GM18861 (cell line): ENCODE measurements at regions not wholly inside any gene's neighbourhood (a gene's known extent, or its start where the extent isn't known, plus 50 kb on each side); places are given as distances from the start of the nearest gene placed in this dataset.
"Not testable (repeated sequence)": the region's sequence is repeated elsewhere in the genome, so short reads cannot be mapped to it uniquely, and the experiment has no call there.

Experiments
- ATAC-seq: cut with Tn5 transposase; IDR thresholded peaks from one replicate; pipeline ENCODE4 v1.9.1; 2021; ENCODE audit not compliant: unreplicated experiment

DNA sequence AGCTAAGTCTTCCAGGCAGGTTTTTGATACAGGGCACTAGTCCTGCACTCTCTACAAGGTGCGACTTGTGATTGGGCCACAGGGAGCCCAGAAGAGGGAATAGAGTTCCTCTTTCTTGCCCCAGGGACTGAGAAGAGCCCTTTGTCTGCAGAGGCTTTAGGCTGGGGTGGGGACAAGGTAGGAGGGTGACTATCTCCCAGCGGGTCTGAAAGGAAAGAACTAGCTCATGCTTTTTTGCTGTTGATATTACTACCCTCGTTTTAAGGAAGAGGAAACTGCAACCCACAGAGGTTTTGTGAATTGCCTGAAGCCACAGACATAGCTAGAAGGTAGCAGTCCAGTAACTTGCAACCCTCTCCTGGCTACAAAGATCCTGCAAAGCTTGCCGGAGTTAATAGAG lies 615.2 kb downstream of the MATN1 start:
- no peak for ATAC-seq

DNA sequence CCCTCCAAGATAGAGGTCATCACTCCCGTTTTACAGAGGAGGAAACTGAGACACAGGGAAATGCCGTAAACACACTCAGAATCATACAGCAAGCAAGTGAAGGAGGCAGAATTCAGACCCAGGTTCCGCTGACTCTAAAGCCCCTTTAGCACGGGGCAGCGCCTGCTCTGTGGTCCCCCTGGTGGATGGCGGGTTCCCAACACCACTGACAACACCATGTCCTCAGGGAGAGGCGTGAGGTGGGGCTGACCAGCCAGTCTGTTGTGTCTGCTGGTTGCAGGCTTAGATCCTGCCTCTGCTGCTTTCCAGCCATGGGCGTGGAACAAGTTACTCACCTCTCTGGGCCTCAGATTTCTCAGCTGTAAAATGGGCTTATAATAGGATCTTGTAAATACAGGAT lies 617.3 kb downstream of the MATN1 start:
- no peak for ATAC-seq

DNA sequence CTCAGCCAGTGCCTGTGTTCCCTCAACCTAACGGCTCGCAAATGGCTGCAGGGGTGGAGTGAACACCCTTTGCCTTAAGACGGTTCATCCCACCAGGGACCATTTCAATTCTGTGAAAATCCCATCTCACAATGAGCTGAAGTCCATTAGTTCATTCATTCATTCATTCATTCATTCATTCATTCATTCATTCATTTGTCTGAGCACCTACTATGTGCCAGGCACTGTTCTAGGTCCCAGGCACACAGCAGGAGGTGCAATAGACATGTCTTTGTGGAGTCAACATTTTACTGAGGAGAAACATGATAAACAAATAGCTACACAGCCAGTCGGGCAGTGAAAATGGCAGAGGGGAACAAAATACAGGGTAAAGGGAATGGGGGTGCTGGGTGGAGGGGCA lies 618.8 kb downstream of the MATN1 start:
- no peak for ATAC-seq

DNA sequence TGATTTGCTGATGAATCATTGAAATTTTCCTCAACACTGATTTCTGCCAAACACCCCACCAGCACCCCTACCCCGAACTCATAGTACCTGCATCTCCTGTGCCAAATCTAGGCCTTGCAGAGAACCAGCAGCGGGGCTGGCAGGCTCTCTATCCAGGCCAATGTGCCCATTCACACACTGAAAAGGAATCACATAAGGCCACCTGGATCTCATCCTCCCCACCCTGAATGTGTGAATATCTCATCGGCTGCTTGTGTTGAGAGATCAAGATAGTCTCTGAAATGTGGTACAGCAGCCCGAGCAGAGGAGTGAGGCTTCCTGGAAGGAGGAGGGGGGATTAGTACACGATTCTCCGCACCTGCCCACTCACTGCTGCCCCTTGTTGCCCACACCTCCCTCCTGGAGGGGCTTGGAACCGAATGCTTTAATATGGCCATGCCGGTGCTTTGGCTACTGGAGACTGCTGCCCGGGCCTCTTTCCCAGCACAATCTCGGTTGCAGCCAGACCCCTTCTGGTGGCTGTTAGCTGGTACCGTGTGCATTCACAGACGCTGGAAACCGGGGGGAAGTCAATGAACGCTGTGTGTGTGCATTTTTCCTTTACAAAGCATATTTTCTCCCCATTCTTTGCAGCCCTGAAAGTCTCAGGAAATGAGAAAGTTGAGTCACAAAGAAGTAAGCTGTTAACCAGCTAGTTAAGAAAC lies 619.5 kb downstream of the MATN1 start:
- no peak for ATAC-seq

DNA sequence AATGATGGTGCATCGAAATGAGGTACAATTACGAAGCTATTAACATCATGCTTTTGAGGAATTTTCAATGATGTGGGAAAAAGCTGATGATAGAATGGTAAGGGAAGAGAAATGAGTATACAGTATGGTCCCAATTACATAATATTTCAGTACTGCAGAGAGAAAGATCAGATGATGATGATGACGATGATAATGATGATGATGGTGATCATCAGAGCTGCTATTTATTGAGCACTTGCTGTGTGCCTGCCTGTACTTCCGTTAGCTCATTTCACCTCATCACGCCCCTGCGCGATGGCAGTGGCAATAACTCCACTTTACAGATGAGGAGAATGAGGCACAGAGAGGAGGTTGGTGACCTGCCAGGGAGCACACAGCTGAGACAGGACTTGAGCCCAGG lies 620.8 kb downstream of the MATN1 start:
- no peak for ATAC-seq

DNA sequence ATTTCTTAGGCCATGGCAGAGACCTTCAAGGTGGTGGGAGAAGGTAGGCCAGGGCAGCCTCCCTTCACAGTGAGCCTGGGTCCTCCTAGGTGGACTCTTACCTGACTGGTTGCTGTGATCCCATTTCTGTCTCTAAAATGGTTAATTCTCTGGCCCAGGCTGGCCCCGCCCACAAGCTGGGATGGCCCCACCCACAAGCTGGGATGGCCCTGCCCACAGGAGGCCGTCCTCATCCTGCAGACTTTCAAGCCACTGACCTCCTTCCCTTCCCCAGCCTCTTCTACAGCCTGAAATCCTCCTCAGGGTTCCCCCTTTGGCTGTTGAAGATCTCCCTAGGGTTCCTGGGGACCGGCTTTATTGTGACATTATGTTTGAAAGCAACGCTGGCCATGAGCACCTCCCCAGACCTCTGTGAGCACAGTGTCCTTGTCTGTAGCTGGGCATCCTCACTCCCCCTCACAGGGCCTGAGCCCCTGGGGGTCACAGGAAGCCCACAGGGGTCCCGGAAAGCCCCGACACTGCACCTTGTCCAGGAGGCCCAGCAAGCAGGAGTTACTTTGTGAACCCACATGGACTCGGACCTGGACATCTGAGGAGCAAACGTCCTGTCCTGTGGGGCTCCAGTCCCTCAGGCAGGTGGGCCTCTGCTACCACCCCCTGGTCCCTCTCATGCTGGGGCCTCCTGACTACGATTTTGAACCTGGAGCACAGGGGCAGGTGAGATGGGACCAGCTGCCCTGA lies 621.7 kb downstream of the MATN1 start:
- ATAC-seq, result no peak

DNA sequence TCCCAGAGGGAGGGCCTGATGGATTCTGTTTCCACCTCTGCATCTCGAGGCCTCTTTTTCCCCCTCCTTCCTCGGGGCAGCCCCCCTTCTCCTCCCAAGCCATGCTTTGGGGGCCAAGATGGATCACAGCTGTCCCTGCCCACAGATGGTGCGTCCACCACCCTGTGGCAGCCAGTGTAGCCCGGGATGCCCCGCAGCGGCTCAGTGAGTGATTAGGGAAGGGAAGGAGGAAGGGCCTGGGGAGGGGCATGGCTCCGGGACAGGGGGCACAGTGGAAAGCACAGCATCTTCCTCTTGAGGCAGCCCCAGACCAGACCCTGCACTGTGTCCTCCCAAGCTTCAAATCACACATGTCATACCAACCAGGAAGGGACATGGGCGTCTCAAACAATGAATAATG lies 622.4 kb downstream of the MATN1 start:
- no peak for ATAC-seq

DNA sequence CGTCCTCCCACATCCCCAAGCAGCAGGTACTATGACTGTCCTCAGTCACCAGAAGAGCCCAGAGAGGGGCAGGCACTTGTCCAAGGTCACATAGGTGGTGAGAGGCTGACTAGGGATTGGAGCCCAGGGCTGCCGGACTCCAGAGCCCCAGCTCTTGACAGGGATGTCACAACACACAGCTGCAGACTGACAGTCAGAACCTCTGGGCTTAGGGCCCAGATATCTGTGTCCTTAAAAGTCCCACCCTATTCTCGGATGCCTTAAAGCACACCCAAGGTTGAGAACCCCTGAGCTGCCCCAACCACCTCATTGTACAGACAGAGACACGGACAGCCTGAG lies 622.9 kb downstream of the MATN1 start:
- ATAC-seq, result no peak

DNA sequence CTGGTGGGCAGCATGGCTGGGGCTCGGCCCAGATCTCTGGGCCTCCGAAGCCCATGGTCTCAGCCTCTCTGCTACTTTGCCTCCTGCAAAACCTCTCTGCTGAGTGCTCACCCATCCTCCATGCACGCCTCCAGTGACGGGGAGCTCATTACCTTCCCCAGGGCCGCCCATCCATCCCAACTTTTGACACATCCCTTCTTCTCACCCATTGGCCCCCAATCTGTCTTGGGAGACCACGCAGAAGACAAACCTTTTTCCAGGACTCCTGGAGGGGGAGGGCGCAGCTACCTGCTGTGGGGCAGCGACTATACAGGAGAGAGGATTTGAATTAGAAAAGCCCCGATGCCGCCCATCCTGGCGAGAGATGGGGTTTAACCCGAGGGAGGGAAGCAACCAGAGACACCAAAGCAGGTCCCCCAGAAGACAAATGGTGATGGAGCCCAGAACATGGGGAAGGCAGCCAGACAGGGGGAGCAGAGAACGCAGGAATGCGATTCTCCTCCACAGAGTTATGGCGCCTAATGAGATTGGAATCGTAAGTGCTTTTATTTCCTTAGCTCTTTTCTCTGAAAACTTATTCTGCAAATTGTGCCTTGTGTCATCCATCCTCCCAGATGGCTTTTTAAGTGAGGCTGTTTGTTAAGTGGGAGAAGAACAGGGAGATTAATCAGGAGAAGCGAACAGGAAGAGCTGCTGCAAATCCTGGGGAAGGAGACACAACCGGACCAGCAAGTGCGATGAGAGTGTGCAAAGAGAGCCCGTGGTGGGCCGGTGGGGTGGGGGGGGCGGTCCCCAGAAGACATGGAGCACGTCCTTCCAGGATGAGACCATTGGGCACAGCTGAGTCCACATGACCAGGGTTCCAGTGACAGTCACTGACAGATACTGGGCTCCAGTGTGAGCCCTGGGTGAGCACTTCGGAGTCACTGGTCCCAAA lies 623.5 kb downstream of the MATN1 start:
- ATAC-seq, result no peak

DNA sequence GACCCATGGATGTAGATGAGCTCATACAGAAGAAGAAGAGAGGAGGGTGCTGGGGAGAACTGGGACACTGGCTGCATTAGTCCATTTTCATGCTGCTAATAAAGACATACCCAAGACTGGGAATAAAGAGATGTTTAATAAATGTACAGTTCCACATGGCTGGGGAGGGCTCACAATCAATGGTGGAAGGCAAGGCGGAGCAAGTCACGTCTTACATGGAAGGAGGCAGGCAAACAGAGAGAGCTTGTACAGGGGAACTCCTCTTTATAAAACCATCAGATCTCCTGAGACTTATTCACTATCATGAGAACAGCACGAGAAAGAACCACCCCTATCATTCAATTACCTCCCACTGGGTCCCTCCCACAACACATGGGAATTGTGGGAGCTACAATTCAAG lies 625.5 kb downstream of the MATN1 start:
- not testable (repeated sequence) for ATAC-seq

DNA sequence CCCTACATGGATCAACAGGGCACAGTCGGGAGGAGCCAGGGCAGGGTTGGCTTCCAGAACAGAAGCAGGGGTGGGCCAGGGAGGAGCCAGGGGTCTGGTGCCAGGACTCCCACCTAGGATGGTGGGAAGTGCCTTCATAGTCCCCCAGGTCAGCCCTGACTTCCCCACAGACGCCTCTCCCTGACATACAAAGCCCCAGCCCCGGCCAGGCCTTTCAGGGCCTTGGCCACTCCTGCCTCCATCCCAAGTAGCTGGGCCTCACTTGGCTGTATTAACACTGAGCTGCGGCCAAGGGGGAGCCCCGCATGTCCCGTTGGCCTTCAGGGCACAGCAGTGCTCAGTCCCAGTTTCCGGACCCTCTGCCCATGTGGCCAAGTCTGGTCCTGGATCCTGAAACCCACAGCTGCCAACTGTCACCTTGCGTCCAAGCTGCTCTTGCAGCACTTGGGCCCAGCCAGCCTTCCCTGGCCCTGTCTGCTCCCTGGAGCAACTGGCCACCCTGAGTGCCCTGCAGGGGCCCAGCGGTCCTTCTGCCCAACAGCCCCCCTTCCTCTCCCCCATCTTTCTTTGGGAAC lies 627.8 kb downstream of the MATN1 start:
- ATAC-seq, result no peak

DNA sequence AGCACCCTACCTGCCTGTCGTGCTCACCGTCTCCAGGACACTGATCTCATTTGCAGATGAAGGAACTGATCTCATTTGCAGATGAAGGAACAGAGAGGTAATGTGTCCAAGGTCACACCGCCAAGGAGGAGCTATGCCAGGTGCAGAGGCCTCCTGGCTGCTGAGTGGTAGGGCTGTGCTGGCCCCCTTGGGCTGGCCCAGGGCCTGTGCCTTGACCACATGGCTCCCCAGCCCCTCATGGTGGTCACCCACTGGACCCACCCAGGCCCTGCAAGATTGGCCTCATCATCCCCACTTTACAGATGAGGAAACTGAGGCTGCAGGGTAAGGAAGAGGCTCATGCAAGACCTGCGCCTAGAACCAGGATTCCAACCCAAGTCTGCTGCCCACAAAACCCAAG lies 628.3 kb downstream of the MATN1 start:
- ATAC-seq, result no peak

DNA sequence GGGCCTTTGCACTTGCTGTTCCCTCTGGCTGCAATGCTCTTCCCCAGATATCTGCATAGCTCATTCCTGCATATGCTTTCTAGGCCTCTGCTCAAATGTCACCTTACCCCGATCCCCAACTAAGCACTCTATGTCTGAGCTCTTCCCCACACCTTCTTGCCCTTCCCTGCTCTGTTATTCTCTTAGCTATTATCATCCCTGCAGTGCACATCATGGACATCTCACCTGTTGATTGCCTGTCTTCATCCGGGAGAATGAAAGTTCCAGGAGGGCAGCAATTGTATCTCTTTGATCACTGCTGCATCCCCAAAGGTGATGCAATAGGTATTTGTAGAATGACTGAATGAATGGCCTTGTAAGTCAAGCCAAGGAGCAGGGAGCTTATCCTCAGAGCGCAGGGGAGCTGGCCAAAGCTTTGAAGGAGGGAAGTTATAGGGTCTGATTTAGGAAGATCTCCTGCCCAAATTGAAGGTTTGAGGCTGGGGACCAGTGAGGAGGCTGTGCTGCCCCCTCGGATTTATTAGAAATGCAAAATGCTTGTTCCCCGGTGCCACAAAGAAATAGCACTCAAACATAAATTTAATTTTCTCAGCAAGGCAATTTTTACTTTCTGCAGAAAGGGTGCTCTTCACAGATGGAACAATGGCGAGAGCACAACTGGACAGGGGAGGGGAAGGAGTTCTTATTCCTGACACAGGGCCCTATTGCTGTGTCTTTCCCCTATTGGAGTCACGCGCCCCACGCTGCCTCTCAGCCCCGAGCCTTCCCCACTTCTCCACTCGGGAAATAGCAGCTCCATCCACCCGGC lies 631.1 kb downstream of the MATN1 start:
- no peak for ATAC-seq

DNA sequence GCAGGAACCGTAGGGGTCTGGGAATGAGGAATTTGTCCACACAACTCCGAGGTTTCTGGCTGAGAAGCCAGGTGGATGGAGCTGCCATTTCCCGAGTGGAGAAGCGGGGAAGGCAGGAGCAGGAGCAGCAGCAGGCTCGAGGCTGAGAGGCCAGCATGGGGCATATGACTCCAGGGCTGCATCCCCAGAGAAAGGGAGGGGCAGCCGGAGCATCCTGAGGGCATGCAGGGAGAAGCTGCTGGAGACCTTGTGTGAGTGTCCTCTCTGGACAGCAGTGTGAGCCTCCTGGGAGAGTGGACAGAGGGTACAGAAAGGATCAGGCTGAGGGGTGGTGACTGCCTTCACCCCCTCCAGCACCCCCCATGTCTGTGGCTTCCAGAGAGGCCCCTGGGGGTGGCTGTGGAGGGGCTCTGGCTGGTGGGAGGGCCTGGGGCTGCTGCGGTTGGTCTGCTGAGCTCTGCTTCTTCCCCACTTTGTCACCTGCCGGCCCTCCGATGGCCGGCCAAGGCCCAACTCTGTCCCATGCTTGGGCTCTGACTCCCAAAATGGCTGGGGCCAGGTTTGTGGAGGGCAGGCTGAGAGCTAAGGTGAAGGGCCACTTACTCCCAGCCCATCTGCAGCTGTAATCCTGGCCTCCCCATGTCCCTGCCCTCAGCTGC lies 633.1 kb downstream of the MATN1 start:
- no peak for ATAC-seq

DNA sequence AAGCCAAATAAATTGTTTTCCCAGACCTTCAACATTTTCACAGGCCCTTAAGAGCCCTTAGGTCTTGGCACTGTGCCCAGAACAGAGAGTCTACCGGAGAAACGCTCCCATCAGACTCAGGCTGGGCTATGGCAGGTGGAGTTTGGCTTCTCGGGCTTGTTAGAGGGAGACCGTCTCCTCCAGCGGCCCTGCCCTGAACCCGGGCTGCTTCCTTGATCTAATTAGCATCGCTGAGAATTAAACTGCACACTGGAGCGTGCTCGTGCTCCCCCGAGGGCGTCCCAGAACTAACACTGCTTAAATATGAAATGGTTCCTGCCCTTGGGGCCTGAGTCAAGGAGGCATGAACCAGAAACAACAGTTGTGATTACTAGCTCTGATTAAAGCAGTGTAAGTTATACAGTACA lies 634.4 kb downstream of the MATN1 start:
- no peak for ATAC-seq

DNA sequence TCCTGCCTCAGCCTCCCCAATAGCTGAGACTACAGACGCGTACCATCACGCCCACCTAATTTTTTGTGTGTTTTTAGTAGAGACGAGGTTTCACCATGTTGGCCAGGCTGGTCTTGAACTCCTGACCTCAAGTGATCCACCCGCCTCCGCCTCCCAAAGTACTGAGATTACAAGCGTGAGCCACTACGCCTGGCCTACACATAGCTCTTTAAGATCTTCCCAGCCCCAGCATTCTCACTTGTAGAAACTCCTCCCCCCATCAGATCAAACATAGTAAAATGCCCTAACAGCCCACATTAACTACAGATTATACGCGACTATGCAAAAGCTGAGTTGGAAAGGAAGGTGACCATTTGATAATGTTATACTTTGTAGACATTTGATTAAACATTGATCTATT lies 634.8 kb downstream of the MATN1 start:
- no peak for ATAC-seq

DNA sequence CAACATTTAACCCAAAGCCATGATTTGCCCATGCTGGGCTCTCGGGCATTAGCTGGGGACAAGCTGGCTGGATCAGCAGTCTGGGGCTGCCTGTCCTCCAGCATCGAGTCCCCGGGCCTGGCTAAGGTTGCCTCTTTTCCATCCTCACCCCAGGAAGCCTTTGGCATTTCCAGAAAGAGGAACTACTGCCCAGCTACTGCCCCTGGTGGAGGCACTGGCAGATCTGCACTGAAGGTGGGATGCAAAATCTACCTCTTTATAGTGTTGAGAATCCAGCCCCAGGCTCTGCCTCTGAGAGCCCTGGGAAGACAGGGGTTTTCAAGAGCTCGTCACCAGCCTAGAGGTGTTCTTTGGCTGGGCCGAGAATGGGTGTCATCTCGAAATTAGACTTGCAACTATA lies 635.9 kb downstream of the MATN1 start:
- no peak for ATAC-seq

DNA sequence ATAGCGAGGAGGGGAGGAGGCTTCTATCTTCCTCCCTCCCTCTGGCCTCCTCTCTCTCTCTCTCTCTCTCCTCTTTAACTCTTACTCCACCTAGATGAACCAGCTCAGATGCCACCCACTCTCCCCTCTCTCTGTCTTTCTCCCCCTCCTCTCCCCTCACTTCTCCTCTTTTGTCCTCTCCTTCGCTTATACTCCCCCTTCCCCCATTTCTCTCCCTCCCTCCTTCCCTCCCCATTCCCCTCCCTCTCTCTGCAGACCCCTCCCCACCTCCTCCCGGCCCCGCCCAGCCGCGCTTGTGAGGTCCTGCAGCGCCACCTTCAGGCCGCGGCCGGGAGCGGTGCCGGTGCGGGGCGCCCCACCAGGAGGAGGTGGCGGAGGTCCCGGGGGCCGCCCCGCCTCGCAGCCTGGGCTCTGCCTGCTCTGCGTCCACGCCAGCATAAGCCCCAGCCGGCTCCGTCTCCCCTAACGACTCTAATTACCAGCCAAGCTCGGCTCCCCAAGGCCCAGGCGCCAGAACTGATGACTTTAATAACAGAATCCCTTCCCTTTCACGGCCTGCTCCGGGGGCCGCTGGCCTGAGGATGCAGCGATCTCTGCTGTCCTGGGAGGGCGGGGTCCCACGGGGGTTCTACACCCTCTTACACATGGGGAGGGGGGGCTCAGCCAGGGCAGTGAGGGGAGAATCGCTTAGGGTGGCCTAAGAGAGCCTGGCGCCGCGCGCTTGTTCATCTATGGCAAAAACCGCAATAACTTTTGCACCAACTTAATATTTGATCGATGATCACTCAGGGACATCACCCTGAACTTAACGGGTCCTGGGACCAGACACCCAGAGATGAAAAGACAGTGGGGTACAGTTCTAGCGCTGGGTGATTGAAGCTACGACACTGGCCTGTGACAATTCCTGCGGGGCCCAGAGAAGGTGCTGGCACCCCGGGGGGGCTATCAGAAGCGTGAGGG lies 637.3 kb downstream of the MATN1 start:
- no peak for ATAC-seq
